Vagina (tissue), 2 donors: ENCODE measurements at regions not wholly inside any gene's neighbourhood (a gene's known extent, or its start where the extent isn't known, plus 50 kb on each side); places are given as distances from the start of the nearest gene placed in this dataset.

Source experiments
- POLR2AphosphoS5 ChIP-seq, 2 donors: sonication (generic); formaldehyde crosslinking; IDR thresholded peaks; one replicate each; pipeline ENCODE4 v1.9.0; 2017; ENCODE audit warnings: antibody characterized with exemption in 2 of 2, mild to moderate bottlenecking in 2 of 2, low read depth in 1 of 2; ENCODE audit not compliant: insufficient read depth in 1 of 2
- TF ChIP-seq, protein P1 (sequence below), 3 experiments: fragments of 450-650 bp in 2 of 3; fragments of 200-600 bp in 1 of 3; sonication (generic) in 1 of 3; IDR thresholded peaks; one replicate each; pipeline ENCODE4 v1.5.1; 2017 to 2019; ENCODE audit warnings: antibody characterized with exemption in 3 of 3, mild to moderate bottlenecking in 2 of 3, moderate library complexity in 2 of 3

DNA sequence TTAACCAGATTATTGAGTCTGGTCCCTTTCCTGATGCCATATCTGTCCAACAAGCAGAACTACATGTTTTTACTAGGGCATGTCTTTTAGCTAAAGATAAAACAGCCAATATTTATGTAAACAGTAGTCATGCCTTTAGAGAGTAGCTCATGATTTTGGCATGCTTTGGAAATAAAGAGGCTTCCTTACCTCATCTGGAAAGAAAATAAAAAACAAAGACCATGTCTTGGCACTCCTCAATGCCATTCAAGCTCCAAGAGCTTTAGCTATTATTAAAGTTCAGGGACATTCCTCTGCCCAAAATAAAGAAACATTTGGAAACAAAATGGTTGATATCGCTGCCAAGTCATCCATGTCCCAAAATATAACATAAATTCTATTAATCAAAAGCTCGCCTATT lies 202.4 kb downstream of the URB2 start:
- TF ChIP-seq, protein P1, sequence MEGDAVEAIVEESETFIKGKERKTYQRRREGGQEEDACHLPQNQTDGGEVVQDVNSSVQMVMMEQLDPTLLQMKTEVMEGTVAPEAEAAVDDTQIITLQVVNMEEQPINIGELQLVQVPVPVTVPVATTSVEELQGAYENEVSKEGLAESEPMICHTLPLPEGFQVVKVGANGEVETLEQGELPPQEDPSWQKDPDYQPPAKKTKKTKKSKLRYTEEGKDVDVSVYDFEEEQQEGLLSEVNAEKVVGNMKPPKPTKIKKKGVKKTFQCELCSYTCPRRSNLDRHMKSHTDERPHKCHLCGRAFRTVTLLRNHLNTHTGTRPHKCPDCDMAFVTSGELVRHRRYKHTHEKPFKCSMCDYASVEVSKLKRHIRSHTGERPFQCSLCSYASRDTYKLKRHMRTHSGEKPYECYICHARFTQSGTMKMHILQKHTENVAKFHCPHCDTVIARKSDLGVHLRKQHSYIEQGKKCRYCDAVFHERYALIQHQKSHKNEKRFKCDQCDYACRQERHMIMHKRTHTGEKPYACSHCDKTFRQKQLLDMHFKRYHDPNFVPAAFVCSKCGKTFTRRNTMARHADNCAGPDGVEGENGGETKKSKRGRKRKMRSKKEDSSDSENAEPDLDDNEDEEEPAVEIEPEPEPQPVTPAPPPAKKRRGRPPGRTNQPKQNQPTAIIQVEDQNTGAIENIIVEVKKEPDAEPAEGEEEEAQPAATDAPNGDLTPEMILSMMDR (IDR thresholded peaks at IDR 0.05) = no peak
- TF ChIP-seq POLR2AphosphoS5 (IDR thresholded peaks at IDR 0.05; ENCODE audit: insufficient read depth in 1 of 2, low read depth in 1 of 2) = no peak
